HCT116 (cell line): ENCODE measurements at regions not wholly inside any gene's neighbourhood (a gene's known extent, or its start where the extent isn't known, plus 50 kb on each side); places are given as distances from the start of the nearest gene placed in this dataset.

ENCODE experiments used
- EZH2 ChIP-seq: fragments of 200-600 bp; sonication (generic); IDR thresholded peaks from 2 replicates; pipeline ENCODE4 v1.6.1; 2017; ENCODE audit warnings: antibody characterized with exemption, mixed run types
- JUND ChIP-seq: IDR thresholded peaks from 2 replicates; pipeline ENCODE4 v1.6.1; 2012
- POLR2A ChIP-seq: IDR thresholded peaks from 2 replicates; pipeline ENCODE4 v1.7.0; 2011; ENCODE audit warnings: borderline replicate concordance; ENCODE audit not compliant: insufficient read depth, insufficient read length; ENCODE audit errors: extremely low read depth
- POLR2AphosphoS5 ChIP-seq: IDR thresholded peaks from 2 replicates; pipeline ENCODE4 v1.6.1; 2011; ENCODE audit warnings: mild to moderate bottlenecking, low read depth, low read length, moderate library complexity
- SIN3A ChIP-seq: IDR thresholded peaks from 2 replicates; pipeline ENCODE4 v1.6.1; 2012; ENCODE audit warnings: low read depth
- SP1 ChIP-seq: IDR thresholded peaks from 2 replicates; pipeline ENCODE4 v1.6.1; 2012; ENCODE audit warnings: low read depth
- YY1 ChIP-seq: IDR thresholded peaks from 2 replicates; pipeline ENCODE4 v1.6.1; 2011; ENCODE audit warnings: low read length, low read depth, moderate library complexity, mild to moderate bottlenecking; ENCODE audit not compliant: insufficient replicate concordance; ENCODE audit errors: extremely low read depth
- TF ChIP-seq, protein P1 (sequence below), 3 experiments: fragments of 200-600 bp in 1 of 3; sonication (generic) in 1 of 3; IDR thresholded peaks in 2 of 3; conservative IDR thresholded peaks in 1 of 3; 2 replicates each; pipeline ENCODE4 v1.5.1; 2012 to 2017; ENCODE audit warnings: low read depth in 2 of 3, low read length in 2 of 3, antibody characterized with exemption in 1 of 3, borderline replicate concordance in 1 of 3, control low read depth in 1 of 3, mild to moderate bottlenecking in 1 of 3, mixed read lengths in 1 of 3, mixed run types in 1 of 3, moderate library complexity in 1 of 3; ENCODE audit not compliant: insufficient read depth in 1 of 3
- TF ChIP-seq, protein P2 (sequence below): IDR thresholded peaks from 2 replicates; pipeline ENCODE4 v1.6.1; 2012; ENCODE audit warnings: low read depth
- TF ChIP-seq, protein P3 (sequence below): IDR thresholded peaks from 2 replicates; pipeline ENCODE4 v1.6.1; 2012

DNA sequence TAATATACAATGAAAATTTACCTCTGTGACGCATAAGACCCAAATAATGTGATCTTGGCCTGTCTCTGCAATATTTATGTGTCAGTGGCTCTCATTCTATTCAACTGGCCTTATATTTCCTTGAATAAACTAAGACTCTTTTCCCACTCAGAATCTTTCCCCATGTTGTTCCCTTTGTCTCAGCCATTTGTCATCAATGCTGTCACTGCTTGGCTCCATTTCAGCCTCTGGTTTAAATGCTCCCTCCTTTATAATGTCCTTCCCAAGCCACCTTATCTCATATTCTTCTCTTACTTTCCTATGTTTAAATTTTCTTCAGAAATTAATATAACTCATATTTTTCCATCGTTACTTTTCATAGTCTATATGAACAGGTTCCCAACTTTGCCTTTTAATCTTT, 158.3 kb upstream of the DTNA start:
- TF ChIP-seq, protein P1, sequence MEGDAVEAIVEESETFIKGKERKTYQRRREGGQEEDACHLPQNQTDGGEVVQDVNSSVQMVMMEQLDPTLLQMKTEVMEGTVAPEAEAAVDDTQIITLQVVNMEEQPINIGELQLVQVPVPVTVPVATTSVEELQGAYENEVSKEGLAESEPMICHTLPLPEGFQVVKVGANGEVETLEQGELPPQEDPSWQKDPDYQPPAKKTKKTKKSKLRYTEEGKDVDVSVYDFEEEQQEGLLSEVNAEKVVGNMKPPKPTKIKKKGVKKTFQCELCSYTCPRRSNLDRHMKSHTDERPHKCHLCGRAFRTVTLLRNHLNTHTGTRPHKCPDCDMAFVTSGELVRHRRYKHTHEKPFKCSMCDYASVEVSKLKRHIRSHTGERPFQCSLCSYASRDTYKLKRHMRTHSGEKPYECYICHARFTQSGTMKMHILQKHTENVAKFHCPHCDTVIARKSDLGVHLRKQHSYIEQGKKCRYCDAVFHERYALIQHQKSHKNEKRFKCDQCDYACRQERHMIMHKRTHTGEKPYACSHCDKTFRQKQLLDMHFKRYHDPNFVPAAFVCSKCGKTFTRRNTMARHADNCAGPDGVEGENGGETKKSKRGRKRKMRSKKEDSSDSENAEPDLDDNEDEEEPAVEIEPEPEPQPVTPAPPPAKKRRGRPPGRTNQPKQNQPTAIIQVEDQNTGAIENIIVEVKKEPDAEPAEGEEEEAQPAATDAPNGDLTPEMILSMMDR (IDR thresholded peaks at IDR 0.05 in 2 of 3, conservative IDR thresholded peaks at IDR 0.05 in 1 of 3; ENCODE audit: borderline replicate concordance in 1 of 3, insufficient read depth in 1 of 3, low read depth in 2 of 3, low read length in 2 of 3), result no peak
- TF ChIP-seq POLR2A (no peak), JUND (no peak), YY1 (no peak), POLR2AphosphoS5 (no peak), SIN3A (no peak), SP1 (no peak), EZH2 (no peak)
- TF ChIP-seq, protein P2, sequence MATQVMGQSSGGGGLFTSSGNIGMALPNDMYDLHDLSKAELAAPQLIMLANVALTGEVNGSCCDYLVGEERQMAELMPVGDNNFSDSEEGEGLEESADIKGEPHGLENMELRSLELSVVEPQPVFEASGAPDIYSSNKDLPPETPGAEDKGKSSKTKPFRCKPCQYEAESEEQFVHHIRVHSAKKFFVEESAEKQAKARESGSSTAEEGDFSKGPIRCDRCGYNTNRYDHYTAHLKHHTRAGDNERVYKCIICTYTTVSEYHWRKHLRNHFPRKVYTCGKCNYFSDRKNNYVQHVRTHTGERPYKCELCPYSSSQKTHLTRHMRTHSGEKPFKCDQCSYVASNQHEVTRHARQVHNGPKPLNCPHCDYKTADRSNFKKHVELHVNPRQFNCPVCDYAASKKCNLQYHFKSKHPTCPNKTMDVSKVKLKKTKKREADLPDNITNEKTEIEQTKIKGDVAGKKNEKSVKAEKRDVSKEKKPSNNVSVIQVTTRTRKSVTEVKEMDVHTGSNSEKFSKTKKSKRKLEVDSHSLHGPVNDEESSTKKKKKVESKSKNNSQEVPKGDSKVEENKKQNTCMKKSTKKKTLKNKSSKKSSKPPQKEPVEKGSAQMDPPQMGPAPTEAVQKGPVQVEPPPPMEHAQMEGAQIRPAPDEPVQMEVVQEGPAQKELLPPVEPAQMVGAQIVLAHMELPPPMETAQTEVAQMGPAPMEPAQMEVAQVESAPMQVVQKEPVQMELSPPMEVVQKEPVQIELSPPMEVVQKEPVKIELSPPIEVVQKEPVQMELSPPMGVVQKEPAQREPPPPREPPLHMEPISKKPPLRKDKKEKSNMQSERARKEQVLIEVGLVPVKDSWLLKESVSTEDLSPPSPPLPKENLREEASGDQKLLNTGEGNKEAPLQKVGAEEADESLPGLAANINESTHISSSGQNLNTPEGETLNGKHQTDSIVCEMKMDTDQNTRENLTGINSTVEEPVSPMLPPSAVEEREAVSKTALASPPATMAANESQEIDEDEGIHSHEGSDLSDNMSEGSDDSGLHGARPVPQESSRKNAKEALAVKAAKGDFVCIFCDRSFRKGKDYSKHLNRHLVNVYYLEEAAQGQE, result no peak
- TF ChIP-seq, protein P3, sequence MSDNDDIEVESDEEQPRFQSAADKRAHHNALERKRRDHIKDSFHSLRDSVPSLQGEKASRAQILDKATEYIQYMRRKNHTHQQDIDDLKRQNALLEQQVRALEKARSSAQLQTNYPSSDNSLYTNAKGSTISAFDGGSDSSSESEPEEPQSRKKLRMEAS, result no peak
